KMS-11 (cell line): ENCODE measurements at regions not wholly inside any gene's neighbourhood (a gene's known extent, or its start where the extent isn't known, plus 50 kb on each side); places are given as distances from the start of the nearest gene placed in this dataset.

ENCODE experiments used
- H2AFZ ChIP-seq: fragments of 200-600 bp; sonication (generic); 2 replicates; pipeline ENCODE4 v1.6.1; 2016; ENCODE audit warnings: antibody characterized with exemption, mixed run types, low read depth
- H3K27ac ChIP-seq: fragments of 200-600 bp; sonication (generic); 2 replicates; pipeline ENCODE4 v1.6.1; 2016; ENCODE audit warnings: mild to moderate bottlenecking, mixed run types
- H3K27me3 ChIP-seq: fragments of 200-600 bp; sonication (generic); 2 replicates; pipeline ENCODE4 v1.6.1; 2017; ENCODE audit warnings: mild to moderate bottlenecking, low read depth, mixed run types, moderate library complexity; ENCODE audit not compliant: insufficient read depth
- H3K36me3 ChIP-seq: fragments of 200-600 bp; sonication (generic); 2 replicates; pipeline ENCODE4 v1.6.1; 2017; ENCODE audit warnings: mild to moderate bottlenecking, mixed run types; ENCODE audit not compliant: insufficient read depth
- H3K4me1 ChIP-seq: fragments of 200-600 bp; sonication (generic); 2 replicates; pipeline ENCODE4 v1.6.1; 2016; ENCODE audit warnings: mild to moderate bottlenecking, low read depth, mixed run types; ENCODE audit not compliant: poor library complexity, severe bottlenecking
- H3K4me2 ChIP-seq: fragments of 200-600 bp; sonication (generic); 2 replicates; pipeline ENCODE4 v1.7.0; 2016; ENCODE audit warnings: mild to moderate bottlenecking, mixed run types
- H3K4me3 ChIP-seq: fragments of 200-600 bp; sonication (generic); IDR thresholded peaks from 2 replicates; pipeline ENCODE4 v1.6.1; 2017; ENCODE audit warnings: low read depth, low read length, mixed read lengths; ENCODE audit not compliant: insufficient read depth
- H3K79me2 ChIP-seq: fragments of 200-600 bp; sonication (generic); 2 replicates; pipeline ENCODE4 v1.6.1; 2016; ENCODE audit warnings: low read depth, mixed run types; ENCODE audit not compliant: insufficient read depth
- H3K9ac ChIP-seq: fragments of 200-600 bp; sonication (generic); 2 replicates; pipeline ENCODE4 v1.6.1; 2016; ENCODE audit warnings: mild to moderate bottlenecking, mixed run types
- H4K20me1 ChIP-seq: fragments of 200-600 bp; sonication (generic); 2 replicates; pipeline ENCODE4 v1.6.1; 2016; ENCODE audit warnings: mild to moderate bottlenecking, mixed run types; ENCODE audit not compliant: insufficient read depth
- CTCF ChIP-seq: fragments of 200-600 bp; sonication (generic); conservative IDR thresholded peaks from 2 replicates; pipeline ENCODE4 v1.6.1; 2017; ENCODE audit warnings: low read depth, mild to moderate bottlenecking, antibody characterized with exemption, low read length, moderate library complexity, mixed read lengths

- Histone ChIP-seq H3K4me3 (no peak overlapping the region), H3K9ac (no peak overlapping the region), H3K4me2 (no peak overlapping the region), H3K4me1 (peaks cover 4% of the 10 kb centered on the region), H2AFZ (no peak overlapping the region), H3K79me2 (no peaks in the 10 kb centered on the region), H3K27me3 (no peaks in the 10 kb centered on the region), H3K36me3 (no peaks in the 10 kb centered on the region), H4K20me1 (no peaks in the 10 kb centered on the region), H3K27ac (no peak overlapping the region)
- no peak for TF ChIP-seq CTCF
Measured at GRCh38 chr9:89972535-89972934, 367.7 kb downstream of the GADD45G start.

- Histone ChIP-seq H3K36me3 (no peaks in the 10 kb centered on the region), H3K4me3 (no peak overlapping the region), H3K9ac (no peak overlapping the region), H3K27ac (no peak overlapping the region), H3K79me2 (no peaks in the 10 kb centered on the region), H2AFZ (no peak overlapping the region), H3K4me1 (no peaks in the 10 kb centered on the region), H3K4me2 (no peak overlapping the region), H4K20me1 (no peaks in the 10 kb centered on the region), H3K27me3 (no peaks in the 10 kb centered on the region)
- TF ChIP-seq CTCF: no peak
Measured at GRCh38 chr9:89974582-89974981, 369.8 kb downstream of the GADD45G start.

GRCh38 chr9:89975024-89975423 is 370.2 kb downstream of the GADD45G start:
- H3K27ac ChIP-seq: no peak overlapping the region
- H3K9ac ChIP-seq: no peak overlapping the region
- no peaks in the 10 kb centered on the region for H3K27me3 ChIP-seq
- H3K4me3 ChIP-seq: no peak overlapping the region
- H3K36me3 ChIP-seq: no peaks in the 10 kb centered on the region
- no peak overlapping the region for H3K4me2 ChIP-seq
- no peak overlapping the region for H2AFZ ChIP-seq
- no peak for TF ChIP-seq CTCF
- no peaks in the 10 kb centered on the region for H3K79me2 ChIP-seq
- H4K20me1 ChIP-seq: no peaks in the 10 kb centered on the region
- H3K4me1 ChIP-seq: no peaks in the 10 kb centered on the region

- Histone ChIP-seq H3K9ac (no peak overlapping the region), H3K79me2 (no peaks in the 10 kb centered on the region), H3K4me1 (no peaks in the 10 kb centered on the region), H3K4me2 (no peak overlapping the region), H3K27ac (no peak overlapping the region), H3K36me3 (no peaks in the 10 kb centered on the region), H3K4me3 (no peak overlapping the region), H3K27me3 (no peaks in the 10 kb centered on the region), H4K20me1 (no peaks in the 10 kb centered on the region), H2AFZ (no peak overlapping the region)
- no peak for TF ChIP-seq CTCF
Measured at GRCh38 chr9:89975630-89976029, 370.8 kb downstream of the GADD45G start.

GRCh38 chr9:89978185-89978584 is 373.4 kb downstream of the GADD45G start:
- no peaks in the 10 kb centered on the region for H4K20me1 ChIP-seq
- no peaks in the 10 kb centered on the region for H3K36me3 ChIP-seq
- H3K27ac ChIP-seq: no peak overlapping the region
- H3K4me1 ChIP-seq: no peaks in the 10 kb centered on the region
- H3K79me2 ChIP-seq: no peaks in the 10 kb centered on the region
- H2AFZ ChIP-seq: no peak overlapping the region
- no peaks in the 10 kb centered on the region for H3K27me3 ChIP-seq
- no peak overlapping the region for H3K4me3 ChIP-seq
- no peak overlapping the region for H3K4me2 ChIP-seq
- TF ChIP-seq CTCF: no peak
- no peak overlapping the region for H3K9ac ChIP-seq
